ENCODE measurements at regions not wholly inside any gene's neighbourhood (a gene's known extent, or its start where the extent isn't known, plus 50 kb on each side); places are given as distances from the start of the nearest gene placed in this dataset.

GRCh38 chrX:122813876-122814275 lies 370.2 kb upstream of the GRIA3 start:
- H3K36me3 Mint-ChIP-seq (ENCODE audit: low read depth), result no peaks in the 10 kb centered on the region
- no peak overlapping the region for H3K27ac Mint-ChIP-seq

DNA sequence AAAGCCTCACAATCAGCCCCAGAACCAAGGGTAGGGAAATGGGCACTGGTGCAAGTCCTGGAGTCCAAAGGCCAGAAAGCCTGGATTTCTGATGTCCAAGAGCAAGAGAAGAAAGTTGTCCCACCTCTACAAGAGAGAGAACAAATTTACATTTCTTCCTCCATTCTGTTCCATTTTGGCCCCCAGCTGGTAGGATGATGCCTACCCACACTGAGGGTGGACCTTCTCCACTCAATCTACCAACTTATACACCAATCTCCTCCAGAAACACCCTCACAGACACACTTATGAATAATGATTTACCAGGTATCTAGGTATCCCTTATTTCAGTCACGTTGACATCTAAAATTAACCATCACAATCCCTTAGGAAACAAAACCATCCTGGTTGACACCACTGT lies 367.8 kb upstream of the GRIA3 start:
- DNase-seq, result no peak
- Mint-ChIP-seq H3K4me3 (no peak overlapping the region), H3K27ac (no peak overlapping the region), H3K27me3 (ENCODE audit: insufficient read depth) (no peaks in the 10 kb centered on the region; the same call in 1 of the 2 replicates), H3K9me3 (peaks cover 15% of the 10 kb centered on the region), H3K4me1 (ENCODE audit: low read depth) (no peaks in the 10 kb centered on the region), H3K36me3 (ENCODE audit: low read depth) (peaks cover 5% of the 10 kb centered on the region; the same call in 1 of the 2 replicates)
- TF ChIP-seq, protein P1, sequence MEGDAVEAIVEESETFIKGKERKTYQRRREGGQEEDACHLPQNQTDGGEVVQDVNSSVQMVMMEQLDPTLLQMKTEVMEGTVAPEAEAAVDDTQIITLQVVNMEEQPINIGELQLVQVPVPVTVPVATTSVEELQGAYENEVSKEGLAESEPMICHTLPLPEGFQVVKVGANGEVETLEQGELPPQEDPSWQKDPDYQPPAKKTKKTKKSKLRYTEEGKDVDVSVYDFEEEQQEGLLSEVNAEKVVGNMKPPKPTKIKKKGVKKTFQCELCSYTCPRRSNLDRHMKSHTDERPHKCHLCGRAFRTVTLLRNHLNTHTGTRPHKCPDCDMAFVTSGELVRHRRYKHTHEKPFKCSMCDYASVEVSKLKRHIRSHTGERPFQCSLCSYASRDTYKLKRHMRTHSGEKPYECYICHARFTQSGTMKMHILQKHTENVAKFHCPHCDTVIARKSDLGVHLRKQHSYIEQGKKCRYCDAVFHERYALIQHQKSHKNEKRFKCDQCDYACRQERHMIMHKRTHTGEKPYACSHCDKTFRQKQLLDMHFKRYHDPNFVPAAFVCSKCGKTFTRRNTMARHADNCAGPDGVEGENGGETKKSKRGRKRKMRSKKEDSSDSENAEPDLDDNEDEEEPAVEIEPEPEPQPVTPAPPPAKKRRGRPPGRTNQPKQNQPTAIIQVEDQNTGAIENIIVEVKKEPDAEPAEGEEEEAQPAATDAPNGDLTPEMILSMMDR (IDR thresholded peaks at IDR 0.05), result no peak

More at GRCh38 chrX:122813876-122814275, 370.2 kb upstream of the GRIA3 start:
- TF ChIP-seq, protein P1 (IDR thresholded peaks at IDR 0.05), result no peak
- no peak overlapping the region for H3K4me3 Mint-ChIP-seq
- H3K9me3 Mint-ChIP-seq, result no peaks in the 10 kb centered on the region
- DNase-seq, result no peak
- H3K27me3 Mint-ChIP-seq (ENCODE audit: insufficient read depth), result no peaks in the 10 kb centered on the region
- H3K4me1 Mint-ChIP-seq (ENCODE audit: low read depth), result no peaks in the 10 kb centered on the region

GRCh38 chrX:122817321-122817955 lies 366.6 kb upstream of the GRIA3 start:
- Mint-ChIP-seq H3K4me3 (no peak overlapping the region), H3K9me3 (peaks cover 16% of the 10 kb centered on the region), H3K4me1 (ENCODE audit: low read depth) (no peaks in the 10 kb centered on the region), H3K27ac (no peak overlapping the region), H3K27me3 (ENCODE audit: insufficient read depth) (no peaks in the 10 kb centered on the region; the same call in 1 of the 2 replicates), H3K36me3 (ENCODE audit: low read depth) (peaks cover 5% of the 10 kb centered on the region; the same call in 1 of the 2 replicates)
- DNase-seq, result no peak
- TF ChIP-seq, protein P1 (IDR thresholded peaks at IDR 0.05), result no peak

GRCh38 chrX:122818068-122818467 lies 366.0 kb upstream of the GRIA3 start:
- TF ChIP-seq, protein P1 (IDR thresholded peaks at IDR 0.05), result no peak
- no peak for DNase-seq
- Mint-ChIP-seq H3K27me3 (ENCODE audit: insufficient read depth) (no peaks in the 10 kb centered on the region; the same call in 1 of the 2 replicates), H3K27ac (no peak overlapping the region), H3K4me1 (ENCODE audit: low read depth) (no peaks in the 10 kb centered on the region), H3K4me3 (no peak overlapping the region), H3K9me3 (peaks cover 16% of the 10 kb centered on the region), H3K36me3 (ENCODE audit: low read depth) (peaks cover 5% of the 10 kb centered on the region; the same call in 1 of the 2 replicates)

DNA sequence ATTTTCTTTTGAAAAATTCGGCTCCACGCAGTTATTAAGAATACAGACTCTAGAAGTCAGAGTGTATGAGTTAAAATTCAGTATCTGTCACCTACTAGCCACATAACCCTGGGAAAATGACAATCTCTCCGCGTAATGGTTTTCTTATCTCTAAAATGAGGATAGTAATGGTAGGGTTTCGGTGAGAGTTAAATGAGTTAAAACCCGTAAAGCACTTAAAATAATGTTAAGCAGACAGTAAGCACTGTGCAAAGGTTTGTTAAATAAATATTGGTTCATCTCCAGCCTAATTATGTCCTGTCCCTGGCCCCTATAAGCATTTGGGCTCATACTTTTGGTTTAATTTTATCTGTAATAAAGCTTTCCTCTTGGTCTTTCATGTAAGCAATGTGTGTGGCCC lies 350.8 kb upstream of the GRIA3 start:
- TF ChIP-seq, protein P1 (IDR thresholded peaks at IDR 0.05), result no peak
- H3K27me3 Mint-ChIP-seq (ENCODE audit: insufficient read depth), result no peaks in the 10 kb centered on the region; the same call in none of the 2 replicates
- DNase-seq, result no peak

More for the DNA sequence above, 350.8 kb upstream of the GRIA3 start:
- no peaks in the 10 kb centered on the region for H3K36me3 Mint-ChIP-seq (ENCODE audit: low read depth)
- H3K27ac Mint-ChIP-seq, result no peak overlapping the region
- no peaks in the 10 kb centered on the region for H3K9me3 Mint-ChIP-seq
- H3K4me1 Mint-ChIP-seq (ENCODE audit: low read depth), result no peaks in the 10 kb centered on the region
- no peak overlapping the region for H3K4me3 Mint-ChIP-seq
